Gastrocnemius medialis (tissue), 4 donors: ENCODE measurements at regions not wholly inside any gene's neighbourhood (a gene's known extent, or its start where the extent isn't known, plus 50 kb on each side); places are given as distances from the start of the nearest gene placed in this dataset.

ENCODE experiments used
- POLR2A ChIP-seq, 2 donors: fragments of 450-650 bp; IDR thresholded peaks; one replicate each; pipeline ENCODE4 v1.6.1; 2017; ENCODE audit warnings: antibody characterized with exemption in 2 of 2, mild to moderate bottlenecking in 2 of 2, moderate library complexity in 2 of 2
- TF ChIP-seq, protein P1 (sequence below), 5 experiments: fragments of 450-650 bp in 3 of 5; fragments of 200-600 bp in 2 of 5; sonication (generic) in 2 of 5; IDR thresholded peaks in 4 of 5; conservative IDR thresholded peaks in 1 of 5; 1 replicate in 4 of 5; 2 replicates in 1 of 5; pipeline ENCODE4 v1.5.1; 2016 to 2019; ENCODE audit warnings: antibody characterized with exemption in 5 of 5, mild to moderate bottlenecking in 3 of 5, moderate library complexity in 3 of 5

DNA sequence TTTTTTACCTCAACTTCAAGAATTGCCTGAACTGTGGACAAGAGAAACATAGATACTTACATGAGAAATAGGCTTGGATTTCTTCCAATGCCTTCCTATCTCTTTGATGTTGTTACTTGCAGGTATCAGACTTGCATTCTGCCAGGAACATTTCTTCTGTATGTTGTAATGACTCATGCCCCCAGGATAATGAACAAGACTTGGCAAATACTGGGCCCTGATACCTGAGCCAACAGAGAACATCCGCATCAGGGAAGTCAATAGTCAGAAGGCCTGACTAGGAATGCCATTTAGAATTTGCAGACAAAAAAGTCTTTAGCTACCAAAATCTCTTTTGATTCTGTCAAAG is 273.7 kb upstream of the KIRREL3 start:
- TF ChIP-seq, protein P1, sequence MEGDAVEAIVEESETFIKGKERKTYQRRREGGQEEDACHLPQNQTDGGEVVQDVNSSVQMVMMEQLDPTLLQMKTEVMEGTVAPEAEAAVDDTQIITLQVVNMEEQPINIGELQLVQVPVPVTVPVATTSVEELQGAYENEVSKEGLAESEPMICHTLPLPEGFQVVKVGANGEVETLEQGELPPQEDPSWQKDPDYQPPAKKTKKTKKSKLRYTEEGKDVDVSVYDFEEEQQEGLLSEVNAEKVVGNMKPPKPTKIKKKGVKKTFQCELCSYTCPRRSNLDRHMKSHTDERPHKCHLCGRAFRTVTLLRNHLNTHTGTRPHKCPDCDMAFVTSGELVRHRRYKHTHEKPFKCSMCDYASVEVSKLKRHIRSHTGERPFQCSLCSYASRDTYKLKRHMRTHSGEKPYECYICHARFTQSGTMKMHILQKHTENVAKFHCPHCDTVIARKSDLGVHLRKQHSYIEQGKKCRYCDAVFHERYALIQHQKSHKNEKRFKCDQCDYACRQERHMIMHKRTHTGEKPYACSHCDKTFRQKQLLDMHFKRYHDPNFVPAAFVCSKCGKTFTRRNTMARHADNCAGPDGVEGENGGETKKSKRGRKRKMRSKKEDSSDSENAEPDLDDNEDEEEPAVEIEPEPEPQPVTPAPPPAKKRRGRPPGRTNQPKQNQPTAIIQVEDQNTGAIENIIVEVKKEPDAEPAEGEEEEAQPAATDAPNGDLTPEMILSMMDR (IDR thresholded peaks at IDR 0.05 in 4 of 5, conservative IDR thresholded peaks at IDR 0.05 in 1 of 5) = no peak
- TF ChIP-seq POLR2A (IDR thresholded peaks at IDR 0.05) = no peak
